Cardiac fibroblast (primary cell): ENCODE measurements at regions not wholly inside any gene's neighbourhood (a gene's known extent, or its start where the extent isn't known, plus 50 kb on each side); places are given as distances from the start of the nearest gene placed in this dataset.

ENCODE experiments used
- DNase-seq, 2 donors: peaks; one replicate each; pipeline versions ENCODE4 v3.0.0 to v3.0.0-alpha.2; 2010; ENCODE audit warnings: low read depth in 2 of 2
- H3K4me3 ChIP-seq, 2 donors: replicated peaks in 1 of 2; 1 replicate in 1 of 2; 2 replicates in 1 of 2; pipeline ENCODE4 v1.5.1; 2011; ENCODE audit warnings: low read depth in 2 of 2, low read length in 2 of 2, mild to moderate bottlenecking in 2 of 2, moderate library complexity in 1 of 2
- TF ChIP-seq, protein P1 (sequence below): IDR thresholded peaks from one replicate; pipeline ENCODE4 v1.5.1; 2011; ENCODE audit warnings: low read depth, mild to moderate bottlenecking, low read length, inconsistent platforms

GRCh38 chr6:25192590-25193459 is 86.3 kb upstream of the CARMIL1 start:
- peak; percentile 96 to 97 for DNase-seq
- TF ChIP-seq, protein P1, sequence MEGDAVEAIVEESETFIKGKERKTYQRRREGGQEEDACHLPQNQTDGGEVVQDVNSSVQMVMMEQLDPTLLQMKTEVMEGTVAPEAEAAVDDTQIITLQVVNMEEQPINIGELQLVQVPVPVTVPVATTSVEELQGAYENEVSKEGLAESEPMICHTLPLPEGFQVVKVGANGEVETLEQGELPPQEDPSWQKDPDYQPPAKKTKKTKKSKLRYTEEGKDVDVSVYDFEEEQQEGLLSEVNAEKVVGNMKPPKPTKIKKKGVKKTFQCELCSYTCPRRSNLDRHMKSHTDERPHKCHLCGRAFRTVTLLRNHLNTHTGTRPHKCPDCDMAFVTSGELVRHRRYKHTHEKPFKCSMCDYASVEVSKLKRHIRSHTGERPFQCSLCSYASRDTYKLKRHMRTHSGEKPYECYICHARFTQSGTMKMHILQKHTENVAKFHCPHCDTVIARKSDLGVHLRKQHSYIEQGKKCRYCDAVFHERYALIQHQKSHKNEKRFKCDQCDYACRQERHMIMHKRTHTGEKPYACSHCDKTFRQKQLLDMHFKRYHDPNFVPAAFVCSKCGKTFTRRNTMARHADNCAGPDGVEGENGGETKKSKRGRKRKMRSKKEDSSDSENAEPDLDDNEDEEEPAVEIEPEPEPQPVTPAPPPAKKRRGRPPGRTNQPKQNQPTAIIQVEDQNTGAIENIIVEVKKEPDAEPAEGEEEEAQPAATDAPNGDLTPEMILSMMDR: no peak
- no peak overlapping the region for H3K4me3 ChIP-seq

GRCh38 chr6:25193460-25194171 is 85.6 kb upstream of the CARMIL1 start:
- TF ChIP-seq, protein P1: no peak
- no peak overlapping the region for H3K4me3 ChIP-seq
- DNase-seq: peak; percentile 97 to 98

DNA sequence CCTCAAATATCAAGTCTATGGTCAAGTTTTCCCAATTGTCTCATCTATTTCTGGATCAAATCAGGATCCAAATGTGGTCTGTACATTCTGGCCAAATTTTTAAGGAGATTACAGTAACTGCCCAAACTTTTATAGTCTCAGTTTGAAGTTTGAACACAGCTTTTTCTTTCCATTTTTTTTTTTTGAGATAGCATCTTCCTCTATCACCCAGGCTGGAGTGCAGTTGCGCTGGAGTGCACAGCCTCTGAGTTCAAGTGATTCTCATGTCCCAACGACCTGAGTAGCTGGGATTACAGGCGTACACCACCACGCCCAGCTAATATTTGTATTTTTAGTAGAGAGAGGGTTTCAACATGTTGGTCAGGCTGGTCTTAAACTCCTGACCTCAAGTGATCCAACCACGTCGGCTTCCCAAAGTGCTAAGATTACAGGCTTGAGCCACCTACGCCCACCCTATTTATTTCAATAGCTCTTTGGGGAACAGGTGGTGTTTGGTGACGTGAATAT is 84.9 kb upstream of the CARMIL1 start:
- TF ChIP-seq, protein P1: no peak
- DNase-seq: peak; percentile 19 to 64
- H3K4me3 ChIP-seq: no peak overlapping the region

- H3K4me3 ChIP-seq: no peak overlapping the region
- DNase-seq: no peak
- TF ChIP-seq, protein P1: no peak
Measured at GRCh38 chr6:25196464-25196863, 82.7 kb upstream of the CARMIL1 start.

GRCh38 chr6:25197111-25197510 is 82.1 kb upstream of the CARMIL1 start:
- TF ChIP-seq, protein P1: no peak
- no peak overlapping the region for H3K4me3 ChIP-seq
- no peak for DNase-seq

DNA sequence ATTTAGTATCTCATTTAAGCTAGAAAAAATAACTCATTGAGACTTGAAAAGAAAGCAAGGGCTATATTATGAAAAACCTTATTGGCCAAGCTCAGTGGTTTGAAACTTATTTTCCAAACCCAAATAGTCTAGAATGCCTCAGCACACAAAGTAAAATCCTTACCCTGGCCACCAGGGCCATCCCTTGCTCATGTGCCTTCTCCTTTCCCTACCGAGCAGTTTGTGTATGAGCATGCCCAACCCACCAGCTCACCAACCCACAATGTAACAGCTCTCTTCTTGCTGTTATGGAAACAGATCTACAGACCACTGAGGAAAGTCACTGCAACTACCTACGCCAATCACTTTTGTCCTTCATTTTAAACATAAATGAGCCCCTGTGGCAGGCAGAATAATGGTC is 79.6 kb upstream of the CARMIL1 start:
- no peak for DNase-seq
- no peak overlapping the region for H3K4me3 ChIP-seq
- TF ChIP-seq, protein P1: no peak
